ENCODE measurements at regions not wholly inside any gene's neighbourhood (a gene's known extent, or its start where the extent isn't known, plus 50 kb on each side); places are given as distances from the start of the nearest gene placed in this dataset.
A peak's percentile ranks its signal among the peaks of the same experiment; 100 is the strongest.

- Histone ChIP-seq H3K9ac (no peak overlapping the region), H3K4me1 (no peaks in the 10 kb centered on the region), H3K79me2 (ENCODE audit: low read depth) (no peaks in the 10 kb centered on the region), H3K36me3 (no peaks in the 10 kb centered on the region), H3F3A (ENCODE audit: low read depth) (no peaks in the 10 kb centered on the region), H4K20me1 (ENCODE audit: low read depth) (no peaks in the 10 kb centered on the region), H3K27ac (no peak overlapping the region), H3K4me3 (no peak overlapping the region), H3K9me3 (ENCODE audit: low read depth) (no peaks in the 10 kb centered on the region), H3K27me3 (no peaks in the 10 kb centered on the region), H2AFZ (replicated peaks) (no peak overlapping the region), H3K4me2 (no peak overlapping the region)
- Mint-ChIP-seq H3K4me1 (peaks cover 2% of the 10 kb centered on the region), H3K9me3 (no peaks in the 10 kb centered on the region), H3K27ac (no peak overlapping the region), H3K36me3 (no peaks in the 10 kb centered on the region), H3K27me3 (ENCODE audit: insufficient read depth, low read depth) (peaks cover 2% of the 10 kb centered on the region), H3K4me3 (no peak overlapping the region)
- DNase-seq (ENCODE audit: low spot score), result no peak
- no peak for TF ChIP-seq CTCF (IDR thresholded peaks at IDR 0.05)
- no peak for TF ChIP-seq EZH2 (IDR thresholded peaks at IDR 0.05)
- no peak for TF ChIP-seq EZH2phosphoT487 (IDR thresholded peaks at IDR 0.05)
These were observed 578.9 kb upstream of the FAT1 start for GRCh38 chr4:187302457-187303150.

- H3K27ac Mint-ChIP-seq, result no peak overlapping the region
- no peaks in the 10 kb centered on the region for H3K9me3 ChIP-seq (ENCODE audit: low read depth)
- H3K27me3 ChIP-seq, result no peaks in the 10 kb centered on the region
- no peaks in the 10 kb centered on the region for H3K36me3 ChIP-seq
- H4K20me1 ChIP-seq (ENCODE audit: low read depth), result no peaks in the 10 kb centered on the region
- H2AFZ ChIP-seq (replicated peaks), result no peak overlapping the region
- TF ChIP-seq EZH2 (IDR thresholded peaks at IDR 0.05) (no peak), CTCF (IDR thresholded peaks at IDR 0.05) (no peak), EZH2phosphoT487 (IDR thresholded peaks at IDR 0.05) (no peak)
- peaks cover 6% of the 10 kb centered on the region for H3F3A ChIP-seq (ENCODE audit: low read depth)
- H3K4me3 Mint-ChIP-seq, result no peak overlapping the region
- peak; percentile 21 for DNase-seq (ENCODE audit: low spot score)
- H3K4me3 ChIP-seq, result no peak overlapping the region
- no peaks in the 10 kb centered on the region for H3K27me3 Mint-ChIP-seq (ENCODE audit: insufficient read depth, low read depth)
- H3K9ac ChIP-seq, result no peak overlapping the region
- peaks cover 13% of the 10 kb centered on the region for H3K4me1 ChIP-seq
- H3K9me3 Mint-ChIP-seq, result peaks cover under 1% of the 10 kb centered on the region
- H3K79me2 ChIP-seq (ENCODE audit: low read depth), result no peaks in the 10 kb centered on the region
- H3K36me3 Mint-ChIP-seq, result no peaks in the 10 kb centered on the region
- no peak overlapping the region for H3K27ac ChIP-seq
- peaks cover 10% of the 10 kb centered on the region for H3K4me1 Mint-ChIP-seq
- no peak overlapping the region for H3K4me2 ChIP-seq
These were observed 580.5 kb upstream of the FAT1 start for GRCh38 chr4:187304133-187304532.

- no peak overlapping the region for H2AFZ ChIP-seq (replicated peaks)
- no peaks in the 10 kb centered on the region for H3K36me3 ChIP-seq
- DNase-seq (ENCODE audit: low spot score), result no peak
- no peak overlapping the region for H3K9ac ChIP-seq
- H3K27ac ChIP-seq, result no peak overlapping the region
- no peaks in the 10 kb centered on the region for H3K27me3 Mint-ChIP-seq (ENCODE audit: insufficient read depth, low read depth)
- peaks cover 3% of the 10 kb centered on the region for H3K9me3 Mint-ChIP-seq
- no peaks in the 10 kb centered on the region for H4K20me1 ChIP-seq (ENCODE audit: low read depth)
- peaks cover 13% of the 10 kb centered on the region for H3K4me1 ChIP-seq
- no peaks in the 10 kb centered on the region for H3K36me3 Mint-ChIP-seq
- no peaks in the 10 kb centered on the region for H3K9me3 ChIP-seq (ENCODE audit: low read depth)
- TF ChIP-seq EZH2phosphoT487 (IDR thresholded peaks at IDR 0.05) (no peak), CTCF (IDR thresholded peaks at IDR 0.05) (no peak), EZH2 (IDR thresholded peaks at IDR 0.05) (no peak)
- H3K79me2 ChIP-seq (ENCODE audit: low read depth), result no peaks in the 10 kb centered on the region
- H3K4me1 Mint-ChIP-seq, result peaks cover 10% of the 10 kb centered on the region
- no peak overlapping the region for H3K4me3 ChIP-seq
- H3K27ac Mint-ChIP-seq, result no peak overlapping the region
- H3K4me2 ChIP-seq, result no peak overlapping the region
- no peak overlapping the region for H3K4me3 Mint-ChIP-seq
- peaks cover 6% of the 10 kb centered on the region for H3F3A ChIP-seq (ENCODE audit: low read depth)
- H3K27me3 ChIP-seq, result no peaks in the 10 kb centered on the region
These were observed 583.5 kb upstream of the FAT1 start for GRCh38 chr4:187307131-187307530.

Measured in neural progenitor cell (in vitro differentiated cells).